Tibial nerve (tissue), 4 donors: ENCODE measurements at regions not wholly inside any gene's neighbourhood (a gene's known extent, or its start where the extent isn't known, plus 50 kb on each side); places are given as distances from the start of the nearest gene placed in this dataset.

Source experiments
- CTCF ChIP-seq, 5 experiments: fragments of 200-600 bp in 3 of 5; fragments of 450-650 bp in 2 of 5; sonication (generic) in 3 of 5; IDR thresholded peaks; one replicate each; pipeline ENCODE4 v1.5.1; 2016 to 2019; ENCODE audit warnings: antibody characterized with exemption in 5 of 5, mild to moderate bottlenecking in 3 of 5, moderate library complexity in 2 of 5
- EP300 ChIP-seq, 2 donors: sonication (generic); formaldehyde crosslinking; IDR thresholded peaks; one replicate each; pipeline ENCODE4 v1.6.1; 2017; ENCODE audit warnings: antibody characterized with exemption in 2 of 2, mild to moderate bottlenecking in 1 of 2
- POLR2A ChIP-seq, 2 donors: fragments of 450-650 bp; IDR thresholded peaks; one replicate each; pipeline ENCODE4 v1.6.1; 2017; ENCODE audit warnings: antibody characterized with exemption in 2 of 2, mild to moderate bottlenecking in 2 of 2, moderate library complexity in 2 of 2

DNA sequence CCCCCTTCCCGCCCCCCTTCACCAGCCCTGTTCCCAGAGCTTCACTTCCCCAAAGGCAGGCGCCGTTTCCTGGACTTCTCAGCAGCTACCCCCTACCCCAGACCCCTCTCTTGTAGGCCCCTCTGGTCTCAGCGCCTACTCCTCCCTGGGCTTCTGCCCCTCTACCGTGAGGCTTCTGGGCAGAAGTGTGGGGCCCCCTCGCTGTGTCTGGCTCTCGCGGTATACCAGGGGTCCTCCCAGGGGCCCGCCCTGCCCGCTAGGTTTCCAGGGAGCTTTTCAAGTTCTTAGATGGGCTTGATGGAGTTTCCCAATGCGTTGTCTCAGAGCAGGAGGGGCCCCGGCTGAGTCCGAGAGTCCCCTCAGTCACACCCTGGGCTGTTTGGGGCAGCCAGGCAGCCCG is 247.1 kb downstream of the SEC14L1 start:
- TF ChIP-seq POLR2A (IDR thresholded peaks at IDR 0.05) = no peak
- no peak for TF ChIP-seq CTCF (IDR thresholded peaks at IDR 0.05)
- TF ChIP-seq EP300 (IDR thresholded peaks at IDR 0.05) = no peak
